ENCODE measurements at regions not wholly inside any gene's neighbourhood (a gene's known extent, or its start where the extent isn't known, plus 50 kb on each side); places are given as distances from the start of the nearest gene placed in this dataset.

DNA sequence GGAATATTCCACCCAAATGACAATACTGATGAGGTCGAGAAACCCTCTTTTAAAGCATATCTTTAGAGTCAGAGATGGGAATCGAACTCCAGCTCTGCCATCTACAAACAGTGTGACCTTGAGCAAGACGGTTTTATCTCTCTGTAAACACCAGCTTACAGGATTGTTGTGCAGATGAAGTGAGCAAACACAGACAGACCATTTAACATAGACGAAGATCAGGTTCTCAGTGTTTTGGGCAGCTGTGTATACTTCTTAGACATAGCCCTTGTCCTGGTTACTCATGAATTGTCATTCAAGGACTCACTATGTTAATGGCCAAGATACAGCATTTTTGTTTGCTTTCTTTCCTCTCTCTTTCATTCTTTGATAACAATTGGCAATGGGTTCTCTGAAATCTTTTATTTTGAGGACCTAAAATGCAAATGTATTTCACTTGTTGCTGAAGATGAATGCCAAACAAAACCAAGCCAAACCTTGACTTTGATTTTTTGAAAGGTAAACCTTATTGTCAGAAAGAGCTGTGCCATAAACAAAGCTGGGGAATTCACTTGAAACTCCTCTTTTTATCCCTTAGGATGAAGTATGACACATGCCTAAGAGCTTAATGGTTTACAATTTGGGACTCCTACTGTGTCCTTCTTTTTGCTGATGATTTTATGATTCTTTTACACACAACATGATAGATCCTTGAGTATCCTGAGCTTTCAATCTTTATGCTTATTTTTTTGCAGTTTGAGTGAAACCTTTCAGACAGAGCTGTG, 250.0 kb upstream of the PDZRN3 start:
- Histone ChIP-seq H3K4me3 (no peak overlapping the region), H2AFZ (no peak overlapping the region), H3K27me3 (replicated peaks; ENCODE audit: insufficient read depth) (peaks cover 24% of the 10 kb centered on the region), H3K4me2 (ENCODE audit: unreplicated experiment) (no peak overlapping the region), H3K9ac (no peak overlapping the region), H3K9me3 (ENCODE audit: low read depth) (no peaks in the 10 kb centered on the region), H3K4me1 (ENCODE audit: insufficient read depth) (no peaks in the 10 kb centered on the region), H3K79me2 (ENCODE audit: insufficient read depth) (no peaks in the 10 kb centered on the region), H4K20me1 (ENCODE audit: insufficient read depth) (no peaks in the 10 kb centered on the region), H3K36me3 (ENCODE audit: low read depth) (no peaks in the 10 kb centered on the region), H3K9me2 (ENCODE audit: insufficient read depth) (no peaks in the 10 kb centered on the region), H3K27ac (no peak overlapping the region), H3F3A (ENCODE audit: insufficient read depth) (no peaks in the 10 kb centered on the region)
- DNase-seq, result no peak
- 54 to 56% methylated on average over 4 of the region's 4 CpGs for WGBS, 2 experiments (ENCODE audit: low coverage in 1 of 2, low lambda C conversion rate in 2 of 2, missing lambda C conversion rate in 2 of 2)
- no peak for TF ChIP-seq EZH2 (IDR thresholded peaks at IDR 0.05; ENCODE audit: insufficient read depth, poor library complexity, severe bottlenecking)
- in situ Hi-C loops (cut with MboI), result loop anchor here (25.0 kb wide), 1 partner anchor 763 kb away; no protein-coding TSS in a partner anchor

DNA sequence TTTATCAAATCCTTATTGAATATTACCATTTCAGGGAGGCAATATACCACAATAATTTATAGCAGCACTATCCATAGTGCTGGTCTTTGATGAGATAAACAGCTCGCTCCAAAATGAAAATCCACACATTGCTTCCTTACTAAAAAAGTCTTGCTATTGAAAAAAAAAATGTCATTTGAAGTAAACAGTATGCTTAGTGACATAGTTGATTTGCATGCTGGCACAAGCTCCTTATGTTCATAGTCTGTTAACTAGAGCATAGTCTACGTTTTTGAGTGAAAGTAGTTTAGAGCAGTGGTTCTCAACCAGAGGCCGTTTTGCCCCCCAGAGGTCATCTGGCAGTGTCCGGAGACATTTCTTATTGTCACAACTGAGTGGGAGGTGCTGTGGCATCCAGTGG, 249.4 kb upstream of the PDZRN3 start:
- H3K36me3 ChIP-seq (ENCODE audit: low read depth), result no peaks in the 10 kb centered on the region
- H3K79me2 ChIP-seq (ENCODE audit: insufficient read depth), result no peaks in the 10 kb centered on the region
- no peaks in the 10 kb centered on the region for H4K20me1 ChIP-seq (ENCODE audit: insufficient read depth)
- H3K4me2 ChIP-seq (ENCODE audit: unreplicated experiment), result no peak overlapping the region
- H3K4me1 ChIP-seq (ENCODE audit: insufficient read depth), result no peaks in the 10 kb centered on the region
- no peaks in the 10 kb centered on the region for H3K9me3 ChIP-seq (ENCODE audit: low read depth)
- no peak overlapping the region for H2AFZ ChIP-seq
- H3K9ac ChIP-seq, result no peak overlapping the region
- peaks cover 18% of the 10 kb centered on the region for H3K27me3 ChIP-seq (replicated peaks; ENCODE audit: insufficient read depth)
- in situ Hi-C loops (cut with MboI), result loop anchor here (25.0 kb wide), 1 partner anchor 763 kb away; no protein-coding TSS in a partner anchor
- no peak for DNase-seq
- H3K9me2 ChIP-seq (ENCODE audit: insufficient read depth), result no peaks in the 10 kb centered on the region
- TF ChIP-seq EZH2phosphoT487 (IDR thresholded peaks at IDR 0.05; ENCODE audit: insufficient read depth, low read depth) (no peak), EZH2 (IDR thresholded peaks at IDR 0.05; ENCODE audit: insufficient read depth, poor library complexity, severe bottlenecking) (no peak)
- no peak overlapping the region for H3K27ac ChIP-seq
- H3K4me3 ChIP-seq, result no peak overlapping the region
- no peaks in the 10 kb centered on the region for H3F3A ChIP-seq (ENCODE audit: insufficient read depth)
- 54 to 58% methylated on average over 4 of the region's 4 CpGs for WGBS, 2 experiments (ENCODE audit: low coverage in 1 of 2, low lambda C conversion rate in 2 of 2, missing lambda C conversion rate in 2 of 2)

DNA sequence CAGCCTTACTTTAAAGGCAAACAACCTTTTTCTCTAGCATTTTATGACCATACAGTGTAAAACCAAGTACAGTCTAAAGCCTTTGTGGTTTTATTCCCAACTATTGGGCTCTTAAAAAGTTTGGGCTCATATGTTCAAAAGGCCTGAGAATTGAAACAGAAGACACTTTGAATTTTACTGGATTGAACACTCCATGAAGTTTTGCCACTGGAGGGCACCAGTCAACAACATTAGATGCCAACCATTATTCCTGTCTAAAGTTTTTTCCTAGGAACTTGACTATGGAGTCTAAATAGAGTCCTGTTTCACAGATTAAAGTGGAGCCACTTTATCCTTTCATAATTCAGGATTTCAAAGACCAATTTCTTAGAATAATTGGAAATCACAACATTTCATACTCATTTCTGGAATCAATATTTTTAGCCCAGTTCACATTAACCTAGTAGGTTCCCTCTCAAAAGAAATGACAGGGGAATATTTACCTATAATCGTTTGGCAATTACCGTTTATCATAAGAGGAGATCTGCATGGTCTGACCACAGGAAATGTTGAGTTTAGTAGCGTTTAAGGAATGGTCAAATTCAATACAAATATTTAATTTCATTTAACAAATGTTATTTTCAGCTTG, 244.1 kb upstream of the PDZRN3 start:
- Histone ChIP-seq H3K9me3 (ENCODE audit: low read depth) (no peaks in the 10 kb centered on the region), H3K4me2 (ENCODE audit: unreplicated experiment) (no peak overlapping the region), H2AFZ (peak overlapping the region; percentile 25; the same call in 1 of the 2 replicates), H3K27me3 (replicated peaks; ENCODE audit: insufficient read depth) (0 out of 2 replicates have a peak, but pooled peaks cover 6% of the 10 kb centered on the region), H4K20me1 (ENCODE audit: insufficient read depth) (no peaks in the 10 kb centered on the region), H3K4me1 (ENCODE audit: insufficient read depth) (peaks cover 12% of the 10 kb centered on the region), H3K9me2 (ENCODE audit: insufficient read depth) (no peaks in the 10 kb centered on the region), H3K79me2 (ENCODE audit: insufficient read depth) (no peaks in the 10 kb centered on the region), H3K4me3 (no peak overlapping the region), H3K36me3 (ENCODE audit: low read depth) (no peaks in the 10 kb centered on the region), H3K27ac (no peak overlapping the region), H3K9ac (no peak overlapping the region), H3F3A (ENCODE audit: insufficient read depth) (peaks cover 8% of the 10 kb centered on the region; the same call in 1 of the 2 replicates)
- peak; percentile 67 for DNase-seq
- in situ Hi-C loops (cut with MboI), result loop anchor here (25.0 kb wide), 1 partner anchor 768 kb away; no protein-coding TSS in a partner anchor
- TF ChIP-seq EZH2phosphoT487 (IDR thresholded peaks at IDR 0.05; ENCODE audit: insufficient read depth, low read depth) (no peak), EZH2 (IDR thresholded peaks at IDR 0.05; ENCODE audit: insufficient read depth, poor library complexity, severe bottlenecking) (no peak)
- WGBS, 2 experiments (ENCODE audit: low coverage in 1 of 2, low lambda C conversion rate in 2 of 2, missing lambda C conversion rate in 2 of 2), result 43 to 56% methylated on average over 3 of the region's 3 CpGs

DNA sequence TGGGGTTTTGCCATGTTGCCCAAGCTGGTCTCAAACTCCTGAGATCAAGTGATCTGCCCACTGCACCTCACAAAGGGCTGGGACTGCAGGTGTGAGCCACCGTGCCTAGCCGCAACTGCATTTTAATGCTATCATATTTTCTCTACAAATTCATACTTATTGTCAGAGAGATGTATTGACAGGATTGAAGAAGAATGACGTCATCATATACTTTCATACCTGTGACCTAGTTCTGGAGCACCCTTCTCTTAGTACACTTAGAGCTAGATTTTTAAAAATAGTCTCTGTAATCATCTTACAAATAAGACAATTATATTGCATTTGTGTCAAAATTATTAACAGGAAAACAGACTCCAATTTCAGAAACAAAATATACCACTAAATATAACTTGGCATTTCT, 242.8 kb upstream of the PDZRN3 start:
- Histone ChIP-seq H3K27me3 (replicated peaks; ENCODE audit: insufficient read depth) (0 out of 2 replicates have a peak, but pooled peaks cover 6% of the 10 kb centered on the region), H3K4me3 (no peak overlapping the region), H3K4me1 (ENCODE audit: insufficient read depth) (peaks cover 12% of the 10 kb centered on the region), H3K4me2 (ENCODE audit: unreplicated experiment) (no peak overlapping the region), H3K79me2 (ENCODE audit: insufficient read depth) (no peaks in the 10 kb centered on the region), H3K36me3 (ENCODE audit: low read depth) (no peaks in the 10 kb centered on the region), H3K9me3 (ENCODE audit: low read depth) (no peaks in the 10 kb centered on the region), H4K20me1 (ENCODE audit: insufficient read depth) (no peaks in the 10 kb centered on the region), H3K9ac (no peak overlapping the region), H3K27ac (no peak overlapping the region), H3F3A (ENCODE audit: insufficient read depth) (peaks cover 8% of the 10 kb centered on the region; the same call in 1 of the 2 replicates), H3K9me2 (ENCODE audit: insufficient read depth) (no peaks in the 10 kb centered on the region), H2AFZ (no peak overlapping the region)
- in situ Hi-C loops (cut with MboI), result loop anchor here (25.0 kb wide), 1 partner anchor 770 kb away; no protein-coding TSS in a partner anchor
- TF ChIP-seq EZH2 (IDR thresholded peaks at IDR 0.05; ENCODE audit: insufficient read depth, poor library complexity, severe bottlenecking), result no peak
- no peak for TF ChIP-seq EZH2phosphoT487 (IDR thresholded peaks at IDR 0.05; ENCODE audit: insufficient read depth, low read depth)
- DNase-seq, result no peak
- 84% methylated on average over 3 of the region's 3 CpGs for WGBS, 2 experiments (ENCODE audit: low coverage in 1 of 2, low lambda C conversion rate in 2 of 2, missing lambda C conversion rate in 2 of 2)

All from GM23248 (cell line).